ENCODE measurements at regions not wholly inside any gene's neighbourhood (a gene's known extent, or its start where the extent isn't known, plus 50 kb on each side); places are given as distances from the start of the nearest gene placed in this dataset.

DNA sequence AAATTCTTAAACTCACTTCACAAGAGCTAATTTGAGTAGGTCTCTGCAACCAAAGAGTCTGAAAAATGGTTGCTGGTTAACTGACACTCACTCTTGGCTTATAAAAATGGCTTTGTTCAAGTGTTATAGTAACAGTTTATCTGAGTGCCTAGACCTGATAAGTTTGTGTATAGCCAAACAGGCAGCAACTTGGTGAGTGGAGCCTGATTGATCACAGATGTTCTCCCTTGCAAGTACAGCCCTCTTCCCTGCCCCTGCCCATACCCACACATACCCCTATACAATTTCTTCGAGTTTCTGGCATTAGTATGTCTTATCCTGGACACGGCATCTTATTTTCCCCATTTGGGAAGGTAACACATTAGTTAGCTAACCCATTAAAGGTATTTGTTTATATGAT is 149.5 kb downstream of the SLC16A9 start:
- TF ChIP-seq, protein P1, sequence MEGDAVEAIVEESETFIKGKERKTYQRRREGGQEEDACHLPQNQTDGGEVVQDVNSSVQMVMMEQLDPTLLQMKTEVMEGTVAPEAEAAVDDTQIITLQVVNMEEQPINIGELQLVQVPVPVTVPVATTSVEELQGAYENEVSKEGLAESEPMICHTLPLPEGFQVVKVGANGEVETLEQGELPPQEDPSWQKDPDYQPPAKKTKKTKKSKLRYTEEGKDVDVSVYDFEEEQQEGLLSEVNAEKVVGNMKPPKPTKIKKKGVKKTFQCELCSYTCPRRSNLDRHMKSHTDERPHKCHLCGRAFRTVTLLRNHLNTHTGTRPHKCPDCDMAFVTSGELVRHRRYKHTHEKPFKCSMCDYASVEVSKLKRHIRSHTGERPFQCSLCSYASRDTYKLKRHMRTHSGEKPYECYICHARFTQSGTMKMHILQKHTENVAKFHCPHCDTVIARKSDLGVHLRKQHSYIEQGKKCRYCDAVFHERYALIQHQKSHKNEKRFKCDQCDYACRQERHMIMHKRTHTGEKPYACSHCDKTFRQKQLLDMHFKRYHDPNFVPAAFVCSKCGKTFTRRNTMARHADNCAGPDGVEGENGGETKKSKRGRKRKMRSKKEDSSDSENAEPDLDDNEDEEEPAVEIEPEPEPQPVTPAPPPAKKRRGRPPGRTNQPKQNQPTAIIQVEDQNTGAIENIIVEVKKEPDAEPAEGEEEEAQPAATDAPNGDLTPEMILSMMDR (IDR thresholded peaks at IDR 0.05), result no peak
- TF ChIP-seq POLR2A (IDR thresholded peaks at IDR 0.05), result no peak
- TF ChIP-seq EP300 (IDR thresholded peaks at IDR 0.05), result no peak
